ENCODE measurements at regions not wholly inside any gene's neighbourhood (a gene's known extent, or its start where the extent isn't known, plus 50 kb on each side); places are given as distances from the start of the nearest gene placed in this dataset.
"Not testable (repeated sequence)": the region's sequence is repeated elsewhere in the genome, so short reads cannot be mapped to it uniquely, and the experiment has no call there.

DNA sequence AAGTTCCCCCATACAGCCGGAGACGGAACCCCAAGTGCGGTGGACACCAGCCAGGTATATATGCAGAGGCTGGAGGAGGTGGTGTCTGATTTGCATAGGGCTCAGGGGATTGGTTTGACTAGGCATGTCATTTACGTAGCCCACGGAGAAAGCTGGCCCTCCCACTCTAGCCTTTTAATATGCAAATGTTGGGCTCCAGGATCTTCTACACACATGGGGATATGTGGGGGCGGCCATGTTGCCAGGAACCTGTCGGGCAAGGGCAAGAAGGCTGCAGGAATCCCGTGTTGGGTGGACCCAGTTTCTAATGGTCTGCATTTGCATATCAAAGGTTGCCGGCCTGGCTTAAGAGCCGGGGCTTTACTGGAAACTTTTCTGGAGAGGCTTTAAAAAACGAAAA lies 57.4 kb downstream of the FTHL17 start:
- H2BK15ac ChIP-seq (ENCODE audit: low read depth, low read length); H3K18ac ChIP-seq (ENCODE audit: low read depth, low read length); H3K9ac ChIP-seq (ENCODE audit: low read depth, low read length); H2BK120ac ChIP-seq (ENCODE audit: low read depth, low read length); H4K20me1 ChIP-seq (ENCODE audit: insufficient read depth, low read length); H3K9me3 ChIP-seq (ENCODE audit: control insufficient read depth, insufficient read depth, low read length); H3K36me3 ChIP-seq (ENCODE audit: control insufficient read depth, insufficient read depth, low read length); H4K8ac ChIP-seq (ENCODE audit: low read depth in 2 of 2, low read length in 2 of 2); H2BK20ac ChIP-seq (ENCODE audit: low read depth, low read length); ATAC-seq (ENCODE audit: low read depth); H3K4ac ChIP-seq (ENCODE audit: low read depth, low read length); BruUV-seq (replicated peaks); H2AK5ac ChIP-seq (ENCODE audit: low read depth, low read length); H3K27me3 ChIP-seq (ENCODE audit: control insufficient read depth, insufficient read depth, low read length); H3K4me3 ChIP-seq (ENCODE audit: insufficient read depth, low read depth, low read length); H3K9me1 ChIP-seq (ENCODE audit: insufficient read depth, low read length); H3K4me1 ChIP-seq (ENCODE audit: control insufficient read depth, insufficient read depth, low read length); in situ Hi-C loops (cut with MboI; ENCODE audit: low sequenced_read_pairs); CTCF ChIA-PET; H2AK9ac ChIP-seq (replicated peaks; ENCODE audit: low read depth, low read length, poor library complexity); intact Hi-C loops (cut with micrococcal nuclease); H3K23ac ChIP-seq (ENCODE audit: low read depth, low read length); POLR2A ChIA-PET (ENCODE audit: unreplicated experiment); H3K27ac ChIP-seq (ENCODE audit: insufficient read depth, low read length); H3K14ac ChIP-seq (replicated peaks; ENCODE audit: low read depth, low read length); H4K91ac ChIP-seq (ENCODE audit: insufficient read depth, low read depth, low read length); H3K79me1 ChIP-seq (ENCODE audit: low read depth in 1 of 2, low read length in 2 of 2); DNase-seq; H4K5ac ChIP-seq (ENCODE audit: low read depth, low read length); H3K56ac ChIP-seq (ENCODE audit: extremely low read depth, insufficient read depth, low read length); dilution Hi-C loops (cut with HindIII; ENCODE audit: low sequenced_read_pairs, unreplicated experiment); H3K4me2 ChIP-seq (ENCODE audit: low read depth, low read length); H2AFZ ChIP-seq (replicated peaks; ENCODE audit: low read length, poor library complexity); H2BK5ac ChIP-seq (ENCODE audit: low read depth, low read length, poor library complexity, severe bottlenecking): not testable (repeated sequence)
- 53% methylated on average over 2 of the region's 11 CpGs; no CpG with 5 or more reads in 1 of the 2 experiments for WGBS, 2 experiments (ENCODE audit: extremely low coverage in 2 of 2, insufficient read length in 1 of 2)

Measured in IMR-90 (cell line).